Activated T-helper 1 cell treated with anti-CD3 and anti-CD28 coated beads, Interleukin-12 subunit alpha, Interleukin-12 subunit beta, Interleukin-2, Interleukin-4 antibody, amounts not matched to agents 30 ng/mL and 10 ng/mL and 1 ng/mL, durations not matched to agents 14 hours and 24 hours and 36 hours (primary cell): ENCODE measurements at regions not wholly inside any gene's neighbourhood (a gene's known extent, or its start where the extent isn't known, plus 50 kb on each side); places are given as distances from the start of the nearest gene placed in this dataset.

ENCODE experiments used
- DNase-seq: peaks from one replicate; pipeline ENCODE4 v3.0.0; 2021; ENCODE audit warnings: low spot score
- H3K27ac Mint-ChIP-seq: one replicate; pipeline ENCODE4 v1.8.0; 2021; ENCODE audit warnings: mild to moderate bottlenecking, mixed read lengths
- H3K27me3 Mint-ChIP-seq: one replicate; pipeline ENCODE4 v1.8.0; 2022; ENCODE audit warnings: mild to moderate bottlenecking, moderate library complexity, mixed read lengths; ENCODE audit not compliant: insufficient read depth
- H3K36me3 Mint-ChIP-seq: one replicate; pipeline ENCODE4 v1.8.0; 2021; ENCODE audit warnings: low read depth, mixed read lengths
- H3K4me1 Mint-ChIP-seq: one replicate; pipeline ENCODE4 v1.8.0; 2021; ENCODE audit warnings: low read depth, mixed read lengths
- H3K4me3 Mint-ChIP-seq: one replicate; pipeline ENCODE4 v1.8.0; 2021; ENCODE audit warnings: mild to moderate bottlenecking, moderate library complexity, mixed read lengths
- H3K9me3 Mint-ChIP-seq: one replicate; pipeline ENCODE4 v1.8.0; 2021; ENCODE audit warnings: mixed read lengths
- intact Hi-C: fragments of 100-400 bp; cut with micrococcal nuclease; formaldehyde crosslinking; loops from one replicate; pipeline ENCODE4 v1.15.1; 2024

GRCh38 chr4:176001151-176002006 lies 64.3 kb upstream of the WDR17 start:
- Mint-ChIP-seq H3K9me3 (no peaks in the 10 kb centered on the region), H3K4me1 (peaks cover 8% of the 10 kb centered on the region), H3K27ac (no peak overlapping the region), H3K27me3 (peaks cover 36% of the 10 kb centered on the region), H3K4me3 (no peak overlapping the region), H3K36me3 (no peaks in the 10 kb centered on the region)
- intact Hi-C loops, result no loop called here
- no peak for DNase-seq

DNA sequence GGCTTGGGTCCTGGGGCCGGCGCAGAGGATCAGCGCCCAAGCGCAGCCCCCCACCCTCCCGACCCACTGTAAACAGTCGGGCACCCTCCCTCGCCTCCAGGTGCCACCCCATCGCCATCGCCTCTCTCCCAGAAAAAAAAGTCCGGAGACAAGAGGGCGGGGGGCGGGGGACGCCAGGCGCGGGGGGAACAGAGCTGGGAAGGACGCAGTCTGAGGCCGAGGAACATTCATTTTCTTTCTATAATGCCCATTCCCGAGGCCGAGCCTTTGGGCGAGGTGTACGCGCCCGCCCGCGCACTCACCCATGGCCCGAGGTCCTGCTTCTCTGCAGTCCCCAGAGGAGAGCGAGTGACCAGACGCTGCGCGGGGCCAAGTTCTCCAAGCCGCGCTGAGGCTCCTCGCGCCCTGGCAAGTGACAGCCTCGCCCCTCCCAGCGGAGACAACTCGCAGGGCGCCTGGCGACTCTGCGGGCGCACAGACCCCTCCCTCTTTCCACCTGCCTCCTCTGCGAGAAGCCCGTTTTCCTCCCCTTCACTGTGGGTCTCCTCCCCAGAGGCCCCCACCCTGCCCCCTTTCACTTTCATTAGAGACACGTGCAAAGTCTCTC lies 63.5 kb upstream of the WDR17 start:
- Mint-ChIP-seq H3K9me3 (no peaks in the 10 kb centered on the region), H3K36me3 (no peaks in the 10 kb centered on the region), H3K4me1 (peaks cover 8% of the 10 kb centered on the region), H3K27me3 (peaks cover 36% of the 10 kb centered on the region), H3K27ac (no peak overlapping the region), H3K4me3 (peak overlapping the region; percentile 65)
- no peak for DNase-seq
- intact Hi-C loops, result no loop called here

DNA sequence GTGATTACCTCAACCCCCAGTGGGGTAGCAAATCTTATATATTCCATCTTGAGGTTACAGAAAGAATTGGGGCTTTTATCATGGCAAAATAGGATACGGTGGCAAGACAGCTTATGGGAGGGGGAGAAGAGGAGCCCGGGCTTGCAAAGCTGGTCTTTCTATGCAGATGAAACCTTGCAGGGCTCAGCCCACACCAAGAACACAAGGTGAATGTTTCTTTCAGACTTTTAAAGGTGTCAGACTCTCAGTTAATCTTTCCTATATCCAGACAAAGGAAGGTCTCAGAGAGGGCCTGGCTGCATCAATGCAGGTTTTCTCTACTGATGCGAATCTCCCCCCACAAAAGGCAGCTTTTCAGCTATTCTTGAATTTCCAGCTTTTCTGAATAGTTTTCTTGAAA lies 59.9 kb upstream of the WDR17 start:
- Mint-ChIP-seq H3K27me3 (peaks cover 25% of the 10 kb centered on the region), H3K27ac (no peak overlapping the region), H3K4me3 (no peak overlapping the region), H3K36me3 (no peaks in the 10 kb centered on the region), H3K9me3 (no peaks in the 10 kb centered on the region), H3K4me1 (peaks cover 8% of the 10 kb centered on the region)
- intact Hi-C loops, result no loop called here
- no peak for DNase-seq

GRCh38 chr4:176009254-176009653 lies 56.4 kb upstream of the WDR17 start:
- DNase-seq, result no peak
- H3K4me3 Mint-ChIP-seq, result no peak overlapping the region
- no peaks in the 10 kb centered on the region for H3K4me1 Mint-ChIP-seq
- intact Hi-C loops, result no loop called here
- H3K36me3 Mint-ChIP-seq, result no peaks in the 10 kb centered on the region
- H3K27ac Mint-ChIP-seq, result no peak overlapping the region
- H3K9me3 Mint-ChIP-seq, result no peaks in the 10 kb centered on the region
- H3K27me3 Mint-ChIP-seq, result peaks cover 5% of the 10 kb centered on the region

- no peak overlapping the region for H3K27ac Mint-ChIP-seq
- no peak for DNase-seq
- H3K9me3 Mint-ChIP-seq, result no peaks in the 10 kb centered on the region
- H3K4me3 Mint-ChIP-seq, result no peak overlapping the region
- intact Hi-C loops, result no loop called here
- no peaks in the 10 kb centered on the region for H3K27me3 Mint-ChIP-seq
- H3K36me3 Mint-ChIP-seq, result no peaks in the 10 kb centered on the region
- no peaks in the 10 kb centered on the region for H3K4me1 Mint-ChIP-seq
Measured at GRCh38 chr4:176011529-176011928, 54.1 kb upstream of the WDR17 start.

DNA sequence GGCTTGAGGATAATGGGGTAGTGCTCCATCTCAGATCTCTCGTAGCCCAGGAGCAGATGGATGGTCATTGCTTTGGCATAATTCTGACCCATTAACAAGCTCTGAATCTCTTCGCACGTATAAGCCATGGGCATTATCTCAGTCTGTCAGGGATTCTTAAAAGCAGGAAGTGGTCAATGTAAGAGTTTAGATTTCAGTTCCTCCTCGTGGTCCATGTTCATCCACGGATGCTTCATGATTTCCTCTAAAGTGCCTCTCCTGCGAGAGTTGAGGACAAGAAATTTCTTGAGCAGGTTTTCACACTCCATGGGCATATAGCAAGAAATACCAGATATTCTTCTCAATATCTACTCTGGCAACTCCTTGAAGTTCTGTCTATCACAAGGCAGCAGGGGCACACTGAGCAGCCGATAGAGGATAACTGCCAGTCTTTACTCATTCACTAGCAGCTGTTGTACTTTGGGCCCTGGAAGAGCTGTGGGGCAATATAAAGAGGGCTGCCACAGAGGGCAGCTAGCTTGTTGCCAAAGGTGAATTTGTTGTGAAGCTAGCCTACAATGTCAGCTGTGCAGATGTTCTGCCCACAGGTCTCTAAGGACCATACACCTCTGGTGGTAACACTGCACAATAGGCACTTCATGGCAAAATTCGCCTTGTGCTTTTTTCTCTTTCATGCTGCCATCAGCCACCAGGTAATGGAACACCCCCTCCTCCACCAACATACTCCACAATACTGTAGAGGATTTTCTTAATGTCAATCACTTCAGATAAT lies 52.0 kb upstream of the WDR17 start:
- no peaks in the 10 kb centered on the region for H3K9me3 Mint-ChIP-seq
- no peaks in the 10 kb centered on the region for H3K36me3 Mint-ChIP-seq
- DNase-seq, result no peak

DNA sequence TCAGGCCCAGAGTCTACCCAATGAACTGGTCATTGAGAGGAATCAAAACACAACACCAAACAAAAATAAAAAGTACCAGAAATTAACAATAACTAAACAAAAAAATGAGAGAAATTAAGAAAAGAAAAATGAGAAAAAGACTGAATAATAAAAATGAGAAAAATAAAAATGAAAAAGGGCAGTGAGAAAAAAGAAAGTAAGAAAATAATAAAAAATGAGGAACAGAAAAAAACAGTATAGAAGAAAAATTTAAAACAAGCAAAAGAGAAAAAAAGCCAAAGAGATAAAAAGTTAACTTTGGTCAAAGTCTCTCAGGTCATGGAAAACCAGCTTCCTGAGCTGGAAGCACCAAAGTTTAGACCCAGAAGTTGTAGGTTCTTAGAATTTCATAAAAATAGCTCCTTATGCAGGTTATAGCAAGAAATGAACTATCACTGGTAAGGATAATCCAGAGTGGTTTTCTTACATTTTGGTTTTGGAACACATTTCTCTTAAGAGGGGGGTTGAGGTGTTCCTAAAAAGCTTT lies 51.0 kb upstream of the WDR17 start:
- no peak for DNase-seq
- intact Hi-C loops, result no loop called here
- Mint-ChIP-seq H3K27ac (no peak overlapping the region), H3K27me3 (no peaks in the 10 kb centered on the region), H3K4me1 (no peaks in the 10 kb centered on the region), H3K4me3 (no peak overlapping the region), H3K9me3 (no peaks in the 10 kb centered on the region), H3K36me3 (no peaks in the 10 kb centered on the region)

More for the DNA sequence above, 52.0 kb upstream of the WDR17 start:
- Mint-ChIP-seq H3K4me1 (no peaks in the 10 kb centered on the region), H3K4me3 (no peak overlapping the region), H3K27ac (no peak overlapping the region), H3K27me3 (no peaks in the 10 kb centered on the region)
- intact Hi-C loops, result no loop called here
